ENCODE measurements at regions not wholly inside any gene's neighbourhood (a gene's known extent, or its start where the extent isn't known, plus 50 kb on each side); places are given as distances from the start of the nearest gene placed in this dataset.

GRCh38 chr4:12875640-12876243 lies 608.4 kb downstream of the RAB28 start:
- FAIRE-seq (no peak), DNase-seq (ENCODE audit: insufficient read length, low spot score) (no peak)
- no peak for TF ChIP-seq CTCF (IDR thresholded peaks at IDR 0.05; ENCODE audit: insufficient read depth, missing control alignments)

GRCh38 chr4:12873351-12873750 lies 610.8 kb downstream of the RAB28 start:
- FAIRE-seq: peak; percentile 41
- no peak for TF ChIP-seq CTCF (IDR thresholded peaks at IDR 0.05; ENCODE audit: insufficient read depth, missing control alignments)
- DNase-seq (ENCODE audit: insufficient read length, low spot score): no peak

- TF ChIP-seq CTCF (IDR thresholded peaks at IDR 0.05; ENCODE audit: insufficient read depth, missing control alignments): no peak
- FAIRE-seq (no peak), DNase-seq (ENCODE audit: insufficient read length, low spot score) (no peak)
Measured at GRCh38 chr4:12861422-12861821, 622.7 kb downstream of the RAB28 start.

- DNase-seq (ENCODE audit: insufficient read length, low spot score) (no peak), FAIRE-seq (peak; percentile 94)
- TF ChIP-seq CTCF (IDR thresholded peaks at IDR 0.05; ENCODE audit: insufficient read depth, missing control alignments): peak; percentile 75
Measured at GRCh38 chr4:12852338-12853307, 631.5 kb downstream of the RAB28 start.

GRCh38 chr4:12846368-12846767 lies 637.8 kb downstream of the RAB28 start:
- FAIRE-seq: no peak
- no peak for TF ChIP-seq CTCF (IDR thresholded peaks at IDR 0.05; ENCODE audit: insufficient read depth, missing control alignments)
- DNase-seq (ENCODE audit: insufficient read length, low spot score): no peak

GRCh38 chr4:12844141-12844540 lies 640.0 kb downstream of the RAB28 start:
- DNase-seq (ENCODE audit: insufficient read length, low spot score) (no peak), FAIRE-seq (no peak)
- TF ChIP-seq CTCF (IDR thresholded peaks at IDR 0.05; ENCODE audit: insufficient read depth, missing control alignments): no peak

GRCh38 chr4:12827966-12828365 lies 656.2 kb downstream of the RAB28 start:
- no peak for TF ChIP-seq CTCF (IDR thresholded peaks at IDR 0.05; ENCODE audit: insufficient read depth, missing control alignments)
- DNase-seq (ENCODE audit: insufficient read length, low spot score): no peak
- no peak for FAIRE-seq

Data from D721Med (cell line).